ENCODE measurements at regions not wholly inside any gene's neighbourhood (a gene's known extent, or its start where the extent isn't known, plus 50 kb on each side); places are given as distances from the start of the nearest gene placed in this dataset.

DNA sequence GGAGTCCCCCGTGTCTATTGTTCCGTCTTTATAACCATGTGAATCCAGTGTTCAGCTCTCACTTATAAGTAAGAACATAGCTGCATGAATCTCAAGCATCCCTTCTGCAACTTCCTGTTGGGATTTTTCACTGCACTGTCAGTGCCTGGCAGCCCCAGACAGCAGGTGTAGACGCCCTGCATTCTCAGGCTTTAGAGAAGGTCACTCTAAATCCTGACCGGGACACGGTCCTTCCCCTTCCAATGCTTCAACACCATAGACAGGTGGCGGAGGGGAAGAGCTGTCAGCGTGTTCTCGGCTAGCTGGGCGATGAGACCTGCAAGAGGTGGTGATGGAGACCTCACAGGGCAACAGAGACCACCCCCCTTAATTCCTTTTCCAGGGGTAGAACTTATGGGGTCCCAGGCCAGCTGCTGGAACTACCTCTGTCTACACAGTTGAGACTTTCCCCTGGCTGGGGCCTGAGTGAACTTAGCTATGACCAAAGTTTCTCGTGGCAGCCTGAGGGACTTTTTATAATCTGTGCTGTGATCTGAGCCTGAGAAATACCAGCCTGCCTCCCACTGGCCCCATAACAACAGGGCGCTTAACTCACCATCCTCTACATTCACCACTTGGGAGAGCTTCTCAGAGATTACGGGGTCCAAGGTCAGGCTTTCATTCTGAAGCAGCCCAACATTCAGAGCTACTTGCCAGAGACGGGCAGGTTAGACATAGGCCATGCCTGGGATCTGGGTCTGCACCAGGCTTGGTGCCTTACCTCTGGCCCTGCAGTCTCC, 143.2 kb upstream of the TNRC6C start:
- Histone ChIP-seq H3K36me3 (ENCODE audit: control insufficient read depth in 2 of 2, insufficient read depth in 1 of 2, low read length in 2 of 2) (no peaks in the 10 kb centered on the region), H3K9me3 (ENCODE audit: control insufficient read depth, insufficient read depth, low read depth, low read length) (no peaks in the 10 kb centered on the region), H3K4me1 (ENCODE audit: control insufficient read depth, insufficient read depth, low read length) (0 out of 2 replicates have a peak, but pooled peaks cover 5% of the 10 kb centered on the region), H3K27ac (ENCODE audit: extremely low read depth, low read depth, low read length) (no peak overlapping the region), H3K4me3 (ENCODE audit: low read depth, low read length) (no peak overlapping the region)
- ChIA-PET POLR2A (interaction anchor here (1.2 kb wide), 1 partner anchor 143 kb away, joined by 6 read pairs; the partner anchor contains the start of gene TNRC6C), CTCF (interaction anchor here (0.6 to 1.2 kb wide), 7 partner anchors 13 to 274 kb away, joined by 3 to 4 read pairs (median 3); no protein-coding TSS in a partner anchor)
- TF ChIP-seq ZNF514 (tag by site-specific recombination; IDR thresholded peaks at IDR 0.05) (no peak), PRDM1 (tag by site-specific recombination; IDR thresholded peaks at IDR 0.05) (no peak), ZNF2 (tag by site-specific recombination; IDR thresholded peaks at IDR 0.05) (no peak), ZFP69B (tag by site-specific recombination; IDR thresholded peaks at IDR 0.05) (no peak), KLF1 (tag by site-specific recombination; IDR thresholded peaks at IDR 0.05) (no peak), SP7 (tag by site-specific recombination; IDR thresholded peaks at IDR 0.05) (no peak), KLF10 (tag by site-specific recombination; IDR thresholded peaks at IDR 0.05) (no peak), MEIS1 (CRISPR knock-in tag; IDR thresholded peaks at IDR 0.05; ENCODE audit: borderline replicate concordance) (no peak), KLF9 (tag by site-specific recombination; IDR thresholded peaks at IDR 0.05; ENCODE audit: low read depth) (no peak), ZNF707 (tag by site-specific recombination; IDR thresholded peaks at IDR 0.05) (no peak), ZNF792 (tag by site-specific recombination; IDR thresholded peaks at IDR 0.05) (no peak)
- TF ChIP-seq, protein P1, sequence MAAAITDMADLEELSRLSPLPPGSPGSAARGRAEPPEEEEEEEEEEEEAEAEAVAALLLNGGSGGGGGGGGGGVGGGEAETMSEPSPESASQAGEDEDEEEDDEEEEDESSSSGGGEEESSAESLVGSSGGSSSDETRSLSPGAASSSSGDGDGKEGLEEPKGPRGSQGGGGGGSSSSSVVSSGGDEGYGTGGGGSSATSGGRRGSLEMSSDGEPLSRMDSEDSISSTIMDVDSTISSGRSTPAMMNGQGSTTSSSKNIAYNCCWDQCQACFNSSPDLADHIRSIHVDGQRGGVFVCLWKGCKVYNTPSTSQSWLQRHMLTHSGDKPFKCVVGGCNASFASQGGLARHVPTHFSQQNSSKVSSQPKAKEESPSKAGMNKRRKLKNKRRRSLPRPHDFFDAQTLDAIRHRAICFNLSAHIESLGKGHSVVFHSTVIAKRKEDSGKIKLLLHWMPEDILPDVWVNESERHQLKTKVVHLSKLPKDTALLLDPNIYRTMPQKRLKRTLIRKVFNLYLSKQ (tag by site-specific recombination; IDR thresholded peaks at IDR 0.05; ENCODE audit: borderline replicate concordance) = no peak

DNA sequence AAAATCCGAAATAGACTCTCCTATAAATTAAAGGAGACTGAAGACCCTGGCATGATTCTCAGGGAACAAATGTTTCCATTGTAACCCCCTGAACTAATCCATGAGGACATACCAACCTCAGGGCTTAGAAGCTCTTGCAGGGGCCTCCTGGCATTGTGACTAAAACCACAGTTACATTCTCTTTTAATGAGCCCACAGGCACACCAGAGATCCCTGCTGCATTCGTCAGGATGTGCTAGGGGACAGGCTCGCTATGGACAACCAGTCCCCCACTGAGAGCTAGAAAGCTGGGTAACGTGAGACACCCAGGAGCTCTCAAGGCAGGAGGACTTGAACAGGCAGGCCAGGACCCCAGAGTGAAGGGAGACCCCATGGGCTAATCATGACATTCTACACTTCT, 140.6 kb upstream of the TNRC6C start:
- TF ChIP-seq ZNF174 (tag by site-specific recombination; IDR thresholded peaks at IDR 0.05) = no peak
- CTCF ChIA-PET = no interaction called here
- POLR2A ChIA-PET = interaction anchor here (1.2 kb wide), 1 partner anchor 140 kb away, joined by 3 read pairs; the partner anchor contains the start of gene TNRC6C
- Histone ChIP-seq H3K36me3 (ENCODE audit: control insufficient read depth in 2 of 2, insufficient read depth in 1 of 2, low read length in 2 of 2) (no peaks in the 10 kb centered on the region), H3K9me3 (ENCODE audit: control insufficient read depth, insufficient read depth, low read depth, low read length) (no peaks in the 10 kb centered on the region), H3K4me1 (ENCODE audit: control insufficient read depth, insufficient read depth, low read length) (0 out of 2 replicates have a peak, but pooled peaks cover 7% of the 10 kb centered on the region), H3K4me3 (ENCODE audit: low read depth, low read length) (no peak overlapping the region), H3K27ac (ENCODE audit: extremely low read depth, low read depth, low read length) (no peak overlapping the region)

DNA sequence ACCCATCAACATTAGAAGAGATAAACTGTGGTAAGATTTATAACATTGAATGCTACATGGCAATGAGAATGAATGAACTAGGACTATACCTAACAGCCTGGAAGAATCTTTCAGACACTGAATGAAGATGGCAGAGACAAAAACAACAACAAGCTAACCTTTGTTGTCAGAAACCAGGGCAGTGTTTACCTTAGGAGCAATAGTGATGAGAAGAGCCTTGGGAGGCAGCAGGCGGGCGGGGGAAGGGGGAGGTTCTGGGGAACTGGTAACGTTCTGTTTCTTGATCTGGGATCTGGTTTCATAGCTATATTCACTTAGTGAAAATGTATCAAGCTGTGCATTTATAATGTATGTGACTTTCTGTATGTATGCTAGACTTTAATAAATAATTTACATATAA, 139.0 kb upstream of the TNRC6C start:
- peak; percentile 21; the same call in 1 of the 2 replicates for TF ChIP-seq GLIS1 (tag by site-specific recombination; IDR thresholded peaks at IDR 0.05)
- TF ChIP-seq ZNF341 (tag by site-specific recombination; IDR thresholded peaks at IDR 0.05; ENCODE audit: low read depth) = 0 out of 2 replicates have a peak, but pooled peaks have one; percentile 24
- TF ChIP-seq ZNF660 (tag by site-specific recombination; IDR thresholded peaks at IDR 0.05) = no peak
- ChIA-PET POLR2A (interaction anchor here (1.9 kb wide), 1 partner anchor 139 kb away, joined by 7 read pairs; the partner anchor contains the start of gene TNRC6C), CTCF (interaction anchor here (0.7 kb wide), 1 partner anchor 435 kb away, joined by 3 read pairs; no protein-coding TSS in a partner anchor)
- H3K27ac ChIP-seq (ENCODE audit: extremely low read depth, low read depth, low read length) = no peak overlapping the region
- no peaks in the 10 kb centered on the region for H3K9me3 ChIP-seq (ENCODE audit: control insufficient read depth, insufficient read depth, low read depth, low read length)
- H3K36me3 ChIP-seq (ENCODE audit: control insufficient read depth in 2 of 2, insufficient read depth in 1 of 2, low read length in 2 of 2) = no peaks in the 10 kb centered on the region
- H3K4me1 ChIP-seq (ENCODE audit: control insufficient read depth, insufficient read depth, low read length) = 0 out of 2 replicates have a peak, but pooled peaks cover 7% of the 10 kb centered on the region
- H3K4me3 ChIP-seq (ENCODE audit: low read depth, low read length) = no peak overlapping the region

DNA sequence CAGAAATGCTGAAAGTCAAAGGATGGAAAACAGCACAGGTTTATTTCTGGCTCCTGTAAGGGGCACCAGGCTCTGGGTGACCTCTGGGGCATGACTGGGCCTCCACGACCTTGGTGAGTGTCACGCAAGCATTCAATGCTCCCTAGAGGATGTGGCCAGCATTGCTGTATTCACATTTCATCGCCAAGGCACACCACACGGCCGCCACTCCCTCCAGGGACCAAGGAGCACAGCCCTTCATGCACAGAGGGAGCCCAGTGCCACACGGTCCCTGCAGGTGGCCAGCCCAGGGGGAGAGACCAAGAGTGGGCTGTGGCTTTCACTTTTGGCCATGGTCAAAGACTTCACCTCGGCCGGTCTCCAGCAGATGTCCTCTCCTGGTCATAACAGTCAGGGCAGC, 137.4 kb upstream of the TNRC6C start:
- TF ChIP-seq ZNF354C (tag by site-specific recombination; IDR thresholded peaks at IDR 0.05; ENCODE audit: borderline replicate concordance, low read depth) = no peak
- peak; percentile 67; the same call in 1 of the 2 replicates for TF ChIP-seq ZBTB48 (tag by site-specific recombination; IDR thresholded peaks at IDR 0.05)
- TF ChIP-seq, protein P2, sequence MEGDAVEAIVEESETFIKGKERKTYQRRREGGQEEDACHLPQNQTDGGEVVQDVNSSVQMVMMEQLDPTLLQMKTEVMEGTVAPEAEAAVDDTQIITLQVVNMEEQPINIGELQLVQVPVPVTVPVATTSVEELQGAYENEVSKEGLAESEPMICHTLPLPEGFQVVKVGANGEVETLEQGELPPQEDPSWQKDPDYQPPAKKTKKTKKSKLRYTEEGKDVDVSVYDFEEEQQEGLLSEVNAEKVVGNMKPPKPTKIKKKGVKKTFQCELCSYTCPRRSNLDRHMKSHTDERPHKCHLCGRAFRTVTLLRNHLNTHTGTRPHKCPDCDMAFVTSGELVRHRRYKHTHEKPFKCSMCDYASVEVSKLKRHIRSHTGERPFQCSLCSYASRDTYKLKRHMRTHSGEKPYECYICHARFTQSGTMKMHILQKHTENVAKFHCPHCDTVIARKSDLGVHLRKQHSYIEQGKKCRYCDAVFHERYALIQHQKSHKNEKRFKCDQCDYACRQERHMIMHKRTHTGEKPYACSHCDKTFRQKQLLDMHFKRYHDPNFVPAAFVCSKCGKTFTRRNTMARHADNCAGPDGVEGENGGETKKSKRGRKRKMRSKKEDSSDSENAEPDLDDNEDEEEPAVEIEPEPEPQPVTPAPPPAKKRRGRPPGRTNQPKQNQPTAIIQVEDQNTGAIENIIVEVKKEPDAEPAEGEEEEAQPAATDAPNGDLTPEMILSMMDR (tag by site-specific recombination; IDR thresholded peaks at IDR 0.05) = peak; percentile 13; the same call in 1 of the 2 replicates
- 0 out of 2 replicates have a peak, but pooled peaks cover 7% of the 10 kb centered on the region for H3K4me1 ChIP-seq (ENCODE audit: control insufficient read depth, insufficient read depth, low read length)
- H3K27ac ChIP-seq (ENCODE audit: extremely low read depth, low read depth, low read length) = no peak overlapping the region
- no peak overlapping the region for H3K4me3 ChIP-seq (ENCODE audit: low read depth, low read length)
- no peaks in the 10 kb centered on the region for H3K9me3 ChIP-seq (ENCODE audit: control insufficient read depth, insufficient read depth, low read depth, low read length)
- no peaks in the 10 kb centered on the region for H3K36me3 ChIP-seq (ENCODE audit: control insufficient read depth in 2 of 2, insufficient read depth in 1 of 2, low read length in 2 of 2)
- CTCF ChIA-PET = interaction anchor here (0.6 kb wide), 1 partner anchor 228 kb away, joined by 3 read pairs; no protein-coding TSS in a partner anchor
- POLR2A ChIA-PET = interaction anchor here (1.9 kb wide), 1 partner anchor 137 kb away, joined by 7 read pairs; the partner anchor contains the start of gene TNRC6C
